Osteocyte (in vitro differentiated cells): ENCODE measurements at regions not wholly inside any gene's neighbourhood (a gene's known extent, or its start where the extent isn't known, plus 50 kb on each side); places are given as distances from the start of the nearest gene placed in this dataset.

ENCODE experiments used
- DNase-seq: peaks from one replicate; pipeline ENCODE4 v3.0.0; 2021; ENCODE audit warnings: mixed read lengths; ENCODE audit not compliant: unreplicated experiment; ENCODE audit errors: extremely low spot score
- H3K27ac Mint-ChIP-seq: one replicate; pipeline ENCODE4 v1.8.0; 2021; ENCODE audit warnings: mild to moderate bottlenecking, mixed read lengths; ENCODE audit not compliant: unreplicated experiment
- H3K27me3 Mint-ChIP-seq: one replicate; pipeline ENCODE4 v1.8.0; 2021; ENCODE audit warnings: mixed read lengths; ENCODE audit not compliant: unreplicated experiment
- H3K36me3 Mint-ChIP-seq: one replicate; pipeline ENCODE4 v1.8.0; 2021; ENCODE audit warnings: mixed read lengths; ENCODE audit not compliant: unreplicated experiment
- H3K4me1 Mint-ChIP-seq: one replicate; pipeline ENCODE4 v1.8.0; 2021; ENCODE audit warnings: mixed read lengths; ENCODE audit not compliant: unreplicated experiment
- H3K4me3 Mint-ChIP-seq: one replicate; pipeline ENCODE4 v1.8.0; 2021; ENCODE audit warnings: mild to moderate bottlenecking, moderate library complexity, mixed read lengths; ENCODE audit not compliant: unreplicated experiment
- H3K9me3 Mint-ChIP-seq: one replicate; pipeline ENCODE4 v1.8.0; 2021; ENCODE audit warnings: mixed read lengths; ENCODE audit not compliant: unreplicated experiment
- CTCF ChIP-seq: fragments of 200-600 bp; sonication (generic); IDR thresholded peaks from 2 replicates; pipeline ENCODE4 v1.5.0; 2021; ENCODE audit warnings: antibody characterized with exemption, mild to moderate bottlenecking, moderate library complexity

GRCh38 chr2:157052685-157053224, 204.8 kb upstream of the GALNT5 start:
- peaks cover 19% of the 10 kb centered on the region for H3K4me1 Mint-ChIP-seq
- no peak overlapping the region for H3K4me3 Mint-ChIP-seq
- H3K36me3 Mint-ChIP-seq, result no peaks in the 10 kb centered on the region
- H3K27me3 Mint-ChIP-seq, result peaks cover 5% of the 10 kb centered on the region
- H3K9me3 Mint-ChIP-seq, result no peaks in the 10 kb centered on the region
- H3K27ac Mint-ChIP-seq, result no peak overlapping the region
- no peak for TF ChIP-seq CTCF
- no peak for DNase-seq

- Mint-ChIP-seq H3K27me3 (peaks cover 2% of the 10 kb centered on the region), H3K27ac (no peak overlapping the region), H3K36me3 (no peaks in the 10 kb centered on the region), H3K9me3 (no peaks in the 10 kb centered on the region), H3K4me3 (no peak overlapping the region), H3K4me1 (peaks cover 19% of the 10 kb centered on the region)
- DNase-seq, result no peak
- TF ChIP-seq CTCF, result no peak
Observed at GRCh38 chr2:157053876-157054275, 203.6 kb upstream of the GALNT5 start.

GRCh38 chr2:157055660-157056199, 201.8 kb upstream of the GALNT5 start:
- Mint-ChIP-seq H3K36me3 (no peaks in the 10 kb centered on the region), H3K4me3 (no peak overlapping the region), H3K27ac (peak overlapping the region; percentile 15), H3K9me3 (no peaks in the 10 kb centered on the region), H3K4me1 (peaks cover 19% of the 10 kb centered on the region), H3K27me3 (no peaks in the 10 kb centered on the region)
- no peak for DNase-seq
- TF ChIP-seq CTCF, result peak; percentile 68

- no peak for DNase-seq
Observed at GRCh38 chr2:157056200-157056676, 201.3 kb upstream of the GALNT5 start.

More at GRCh38 chr2:157056200-157056676, 201.3 kb upstream of the GALNT5 start:
- Mint-ChIP-seq H3K27ac (peak overlapping the region; percentile 15), H3K9me3 (no peaks in the 10 kb centered on the region), H3K4me1 (peaks cover 19% of the 10 kb centered on the region), H3K36me3 (no peaks in the 10 kb centered on the region), H3K4me3 (no peak overlapping the region), H3K27me3 (no peaks in the 10 kb centered on the region)
- no peak for TF ChIP-seq CTCF
